SK-N-SH (cell line): ENCODE measurements at regions not wholly inside any gene's neighbourhood (a gene's known extent, or its start where the extent isn't known, plus 50 kb on each side); places are given as distances from the start of the nearest gene placed in this dataset.

ENCODE experiments used
- ELF1 ChIP-seq: IDR thresholded peaks from 2 replicates; pipeline ENCODE4 v1.4.0; 2012
- EP300 ChIP-seq, 2 experiments: IDR thresholded peaks; 2 replicates each; pipeline versions ENCODE4 v1.4.0 to v1.6.1; 2012; ENCODE audit warnings: borderline replicate concordance in 1 of 2, low read depth in 1 of 2, low read length in 1 of 2
- FOXM1 ChIP-seq: IDR thresholded peaks from 2 replicates; pipeline ENCODE4 v1.4.0; 2012; ENCODE audit warnings: low read depth, mild to moderate bottlenecking
- GATA2 ChIP-seq: sonication (generic); formaldehyde crosslinking; IDR thresholded peaks from 2 replicates; pipeline ENCODE4 v1.5.0; 2020; ENCODE audit warnings: mild to moderate bottlenecking, missing genetic modification reagents
- MXI1 ChIP-seq: IDR thresholded peaks from 2 replicates; pipeline ENCODE4 v1.6.1; 2012; ENCODE audit warnings: mild to moderate bottlenecking, low read depth, low read length, improper control_type of control experiment
- POLR2AphosphoS5 ChIP-seq: IDR thresholded peaks from 2 replicates; pipeline ENCODE4 v1.6.1; 2012; ENCODE audit warnings: low read depth, low read length
- RAD21 ChIP-seq: IDR thresholded peaks from 2 replicates; pipeline ENCODE4 v1.6.1; 2012; ENCODE audit warnings: mild to moderate bottlenecking, low read length
- RFX5 ChIP-seq: IDR thresholded peaks from 2 replicates; pipeline ENCODE4 v1.6.1; 2012; ENCODE audit warnings: mild to moderate bottlenecking, improper control_type of control experiment, low read length
- SMC3 ChIP-seq: IDR thresholded peaks from 2 replicates; pipeline ENCODE4 v1.6.1; 2012; ENCODE audit warnings: low read depth, low read length, improper control_type of control experiment
- TAF1 ChIP-seq: IDR thresholded peaks from 2 replicates; pipeline ENCODE4 v1.6.1; 2012; ENCODE audit warnings: low read depth, mild to moderate bottlenecking, low read length, moderate library complexity, borderline replicate concordance
- TCF12 ChIP-seq: IDR thresholded peaks from 2 replicates; pipeline ENCODE4 v1.4.0; 2012
- TF ChIP-seq, protein P1 (sequence below): fragments of 200-600 bp; sonication (generic); IDR thresholded peaks from 2 replicates; pipeline ENCODE4 v1.6.1; 2017; ENCODE audit warnings: antibody characterized with exemption, mild to moderate bottlenecking, moderate library complexity
- TF ChIP-seq, protein P2 (sequence below): fragments of 150-350 bp; IDR thresholded peaks from 2 replicates; pipeline ENCODE4 v1.6.1; 2017; ENCODE audit warnings: antibody characterized with exemption, low read length, low read depth, borderline replicate concordance

DNA sequence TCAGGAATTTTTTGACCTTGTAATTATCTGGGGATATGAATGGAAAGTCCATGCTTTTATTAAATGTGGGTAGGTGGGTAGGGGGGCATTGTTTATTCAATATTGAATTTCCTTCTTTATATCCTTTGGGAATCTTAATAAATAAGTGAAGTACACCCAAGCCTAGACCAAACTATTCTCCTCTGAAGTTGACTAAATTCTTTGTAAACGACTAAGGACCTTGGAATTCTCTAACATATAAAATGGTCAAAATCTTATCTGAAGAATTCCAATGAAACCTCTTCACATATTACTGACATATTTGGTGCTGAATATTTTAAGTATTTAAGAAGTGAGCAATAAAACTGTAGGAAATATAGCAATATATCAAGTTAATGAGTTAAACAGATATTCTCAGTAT is 1432.1 kb upstream of the GBE1 start:
- TF ChIP-seq, protein P1, sequence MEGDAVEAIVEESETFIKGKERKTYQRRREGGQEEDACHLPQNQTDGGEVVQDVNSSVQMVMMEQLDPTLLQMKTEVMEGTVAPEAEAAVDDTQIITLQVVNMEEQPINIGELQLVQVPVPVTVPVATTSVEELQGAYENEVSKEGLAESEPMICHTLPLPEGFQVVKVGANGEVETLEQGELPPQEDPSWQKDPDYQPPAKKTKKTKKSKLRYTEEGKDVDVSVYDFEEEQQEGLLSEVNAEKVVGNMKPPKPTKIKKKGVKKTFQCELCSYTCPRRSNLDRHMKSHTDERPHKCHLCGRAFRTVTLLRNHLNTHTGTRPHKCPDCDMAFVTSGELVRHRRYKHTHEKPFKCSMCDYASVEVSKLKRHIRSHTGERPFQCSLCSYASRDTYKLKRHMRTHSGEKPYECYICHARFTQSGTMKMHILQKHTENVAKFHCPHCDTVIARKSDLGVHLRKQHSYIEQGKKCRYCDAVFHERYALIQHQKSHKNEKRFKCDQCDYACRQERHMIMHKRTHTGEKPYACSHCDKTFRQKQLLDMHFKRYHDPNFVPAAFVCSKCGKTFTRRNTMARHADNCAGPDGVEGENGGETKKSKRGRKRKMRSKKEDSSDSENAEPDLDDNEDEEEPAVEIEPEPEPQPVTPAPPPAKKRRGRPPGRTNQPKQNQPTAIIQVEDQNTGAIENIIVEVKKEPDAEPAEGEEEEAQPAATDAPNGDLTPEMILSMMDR, result no peak
- TF ChIP-seq TCF12 (no peak), RAD21 (no peak), GATA2 (CRISPR knock-in tag) (no peak), MXI1 (no peak), EP300 (IDR thresholded peaks at IDR 0.05; ENCODE audit: borderline replicate concordance in 1 of 2, low read depth in 1 of 2, low read length in 1 of 2) (no peak), FOXM1 (no peak), RFX5 (no peak), ELF1 (no peak), TAF1 (no peak), POLR2AphosphoS5 (no peak), SMC3 (no peak)
- TF ChIP-seq, protein P2, sequence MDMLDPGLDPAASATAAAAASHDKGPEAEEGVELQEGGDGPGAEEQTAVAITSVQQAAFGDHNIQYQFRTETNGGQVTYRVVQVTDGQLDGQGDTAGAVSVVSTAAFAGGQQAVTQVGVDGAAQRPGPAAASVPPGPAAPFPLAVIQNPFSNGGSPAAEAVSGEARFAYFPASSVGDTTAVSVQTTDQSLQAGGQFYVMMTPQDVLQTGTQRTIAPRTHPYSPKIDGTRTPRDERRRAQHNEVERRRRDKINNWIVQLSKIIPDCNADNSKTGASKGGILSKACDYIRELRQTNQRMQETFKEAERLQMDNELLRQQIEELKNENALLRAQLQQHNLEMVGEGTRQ, result no peak
